Mammary epithelial cell (primary cell): ENCODE measurements at regions not wholly inside any gene's neighbourhood (a gene's known extent, or its start where the extent isn't known, plus 50 kb on each side); places are given as distances from the start of the nearest gene placed in this dataset.

ENCODE experiments used
- CTCF ChIP-seq, 2 donors: IDR thresholded peaks in 1 of 2; conservative IDR thresholded peaks in 1 of 2; 2 replicates each; pipeline ENCODE4 v1.5.1; 2011 to 2012; ENCODE audit warnings: inconsistent platforms in 2 of 2, low read length in 2 of 2, mild to moderate bottlenecking in 2 of 2, control low read depth in 1 of 2, low read depth in 1 of 2; ENCODE audit not compliant: insufficient read depth in 1 of 2; ENCODE audit errors: extremely low read depth in 1 of 2
- EZH2 ChIP-seq: IDR thresholded peaks from 2 replicates; pipeline ENCODE4 v1.6.1; 2012; ENCODE audit warnings: low read length, inconsistent platforms, borderline replicate concordance

- TF ChIP-seq CTCF (conservative IDR thresholded peaks at IDR 0.05 in 1 of 2, IDR thresholded peaks at IDR 0.05 in 1 of 2; ENCODE audit: extremely low read depth in 1 of 2, insufficient read depth in 1 of 2, low read depth in 1 of 2, low read length in 2 of 2) = no peak
- no peak for TF ChIP-seq EZH2
Observed at GRCh38 chr11:109096266-109096665, 325.7 kb upstream of the C11orf87 start.
